CMK (cell line): ENCODE measurements at regions not wholly inside any gene's neighbourhood (a gene's known extent, or its start where the extent isn't known, plus 50 kb on each side); places are given as distances from the start of the nearest gene placed in this dataset.

ENCODE experiments used
- DNase-seq: peaks from one replicate; pipeline ENCODE4 v3.0.0-alpha.2; 2010; ENCODE audit warnings: low read depth

DNA sequence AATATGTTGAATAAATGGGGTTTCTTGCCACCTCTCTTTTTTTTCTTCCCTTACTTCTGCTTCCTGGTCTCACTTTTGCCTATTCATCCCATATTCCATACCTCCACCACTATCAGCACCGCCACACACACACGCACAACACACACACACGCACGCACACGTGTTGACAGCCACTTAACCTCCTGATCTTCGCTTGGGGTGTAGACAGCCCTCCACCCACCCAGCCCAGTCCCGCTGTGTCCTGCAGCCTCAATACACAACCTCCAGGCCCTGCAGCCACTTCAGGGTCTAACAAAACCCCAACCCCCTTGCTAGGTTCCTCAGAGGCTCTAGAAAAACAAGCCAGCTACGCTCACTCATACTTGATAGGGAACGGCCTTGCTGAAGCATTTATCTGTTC is 72.3 kb downstream of the LINC00237 start:
- no peak for DNase-seq

DNA sequence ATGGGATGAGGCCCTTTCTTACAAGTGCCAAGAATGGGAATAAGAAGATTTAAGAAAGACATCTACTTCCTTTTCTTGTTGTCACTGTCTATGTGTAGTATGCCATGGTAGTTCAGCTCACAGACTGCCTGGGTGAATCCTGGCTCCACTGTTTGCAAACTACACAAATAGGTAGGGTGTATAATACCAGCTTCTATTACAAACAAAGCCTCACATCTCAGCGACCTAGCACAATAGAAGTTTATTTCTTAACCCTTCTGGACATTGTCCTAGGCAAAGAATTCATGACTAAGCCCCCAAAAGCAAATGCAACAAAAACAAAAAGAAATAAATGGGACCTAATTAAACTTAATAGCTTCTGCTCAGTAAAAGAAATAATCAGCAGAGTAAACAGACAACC is 74.5 kb downstream of the LINC00237 start:
- DNase-seq = no peak

DNA sequence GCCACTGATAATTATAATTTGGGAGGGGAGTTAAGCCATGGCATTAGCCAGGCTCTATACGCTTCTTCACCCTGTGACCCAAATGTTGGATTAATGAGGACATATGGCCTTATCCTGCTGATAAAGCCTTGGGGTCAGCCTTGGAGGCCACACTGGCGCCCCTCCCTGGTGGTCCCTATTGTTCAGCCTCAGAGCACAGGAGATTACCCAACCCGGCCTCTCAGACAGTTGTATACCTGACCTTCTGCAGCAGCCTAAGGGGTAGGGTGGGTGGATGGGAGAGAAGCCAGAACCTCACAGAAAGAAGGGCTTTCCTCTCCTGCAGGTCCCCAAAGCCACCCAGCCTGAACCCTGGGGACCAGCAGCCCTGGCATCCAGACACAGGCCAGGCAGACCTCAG is 76.8 kb downstream of the LINC00237 start:
- DNase-seq = no peak

DNA sequence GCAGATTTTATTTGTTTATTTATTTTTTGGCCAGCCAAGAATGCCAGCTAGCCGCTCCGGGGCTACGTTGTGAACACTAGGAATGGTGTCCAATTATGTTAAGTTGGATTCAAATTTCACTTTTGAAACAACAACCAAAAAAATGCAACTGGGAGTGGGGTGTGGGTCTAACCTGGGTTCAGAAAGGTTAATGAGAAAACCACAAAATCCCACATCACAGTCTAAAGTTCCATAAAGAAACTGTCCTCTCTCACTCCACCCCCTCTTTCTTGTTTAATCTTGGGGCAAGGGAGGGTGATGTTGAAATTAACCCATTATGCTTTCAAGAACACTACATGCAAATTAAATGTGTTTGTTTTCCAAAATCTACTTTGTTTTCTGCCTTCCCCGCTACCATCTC is 77.2 kb downstream of the LINC00237 start:
- no peak for DNase-seq

DNA sequence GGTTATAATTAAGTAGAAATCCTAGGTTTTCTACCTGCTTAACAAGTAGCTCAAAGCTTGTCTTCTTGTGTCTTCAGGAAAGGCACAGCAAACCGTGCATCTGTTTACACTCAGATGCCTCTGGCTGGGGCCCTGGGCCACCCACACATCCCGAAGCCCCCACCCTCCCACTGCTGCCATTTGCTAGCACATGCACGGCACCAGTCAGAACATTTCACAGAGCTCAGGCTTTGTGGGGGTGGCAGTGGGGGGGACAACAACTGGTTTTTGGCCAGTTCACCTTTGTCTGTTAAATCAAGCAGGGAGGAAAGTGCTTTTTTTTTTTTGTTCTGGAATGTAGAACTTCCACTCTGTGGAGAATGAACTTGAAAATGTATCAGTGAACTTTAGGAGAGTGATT is 77.7 kb downstream of the LINC00237 start:
- no peak for DNase-seq

DNA sequence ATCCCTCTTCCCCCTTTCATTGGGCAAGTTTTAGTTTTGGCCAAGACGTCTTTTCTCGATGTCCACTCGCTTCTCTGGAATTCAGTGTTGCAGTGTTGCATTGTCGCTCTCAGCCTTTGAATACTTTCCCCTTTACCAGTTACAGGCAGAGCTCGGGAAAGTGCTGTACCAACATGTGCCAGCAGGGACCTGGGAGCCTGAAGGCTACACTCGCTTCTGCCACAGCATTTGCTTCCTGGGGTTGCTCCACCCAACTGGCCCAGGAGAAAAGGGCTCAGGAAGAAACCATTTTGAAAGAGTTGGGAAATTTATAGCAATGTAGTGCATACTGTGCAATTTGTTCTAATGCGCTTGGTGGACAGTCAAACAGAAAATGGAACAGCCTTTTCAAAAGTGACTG is 78.6 kb downstream of the LINC00237 start:
- DNase-seq = no peak

DNA sequence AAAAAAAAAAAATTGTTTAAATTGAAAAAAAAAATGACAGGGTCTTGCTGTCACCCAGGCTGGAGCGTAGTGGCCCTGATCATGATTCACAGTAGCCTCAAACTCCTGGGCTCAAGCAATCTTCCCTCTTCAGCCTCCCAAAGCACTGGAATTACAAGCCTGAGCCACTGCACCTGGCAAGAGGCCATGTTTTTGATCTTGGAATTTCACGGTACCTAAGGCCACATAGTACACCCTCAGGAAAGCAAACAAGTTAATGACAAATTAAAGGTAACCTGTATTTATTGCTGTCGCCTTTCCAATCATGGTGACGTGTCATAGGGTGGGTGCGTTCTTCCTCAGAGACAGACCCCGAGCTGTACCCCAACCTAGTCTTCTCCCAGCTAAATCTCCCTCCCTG is 79.2 kb downstream of the LINC00237 start:
- no peak for DNase-seq

DNA sequence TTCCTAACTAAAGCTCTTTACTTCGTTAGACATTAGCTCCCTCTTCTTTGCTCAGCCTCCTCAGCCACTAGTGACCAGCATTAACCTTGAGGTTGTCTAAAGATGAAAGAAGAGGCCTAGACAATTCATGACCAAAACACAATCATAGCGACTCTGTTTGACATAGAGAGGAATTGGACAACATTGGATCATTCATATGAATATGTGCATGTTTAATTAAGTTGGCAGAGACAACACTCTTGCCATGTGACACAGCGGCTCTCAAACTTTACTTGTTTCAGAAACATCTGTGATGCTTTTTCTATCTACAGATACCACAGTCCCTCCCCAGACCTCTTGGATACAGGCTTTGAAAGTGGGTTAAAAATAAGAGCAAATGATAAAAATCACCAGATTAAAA is 81.7 kb downstream of the LINC00237 start:
- DNase-seq = no peak

DNA sequence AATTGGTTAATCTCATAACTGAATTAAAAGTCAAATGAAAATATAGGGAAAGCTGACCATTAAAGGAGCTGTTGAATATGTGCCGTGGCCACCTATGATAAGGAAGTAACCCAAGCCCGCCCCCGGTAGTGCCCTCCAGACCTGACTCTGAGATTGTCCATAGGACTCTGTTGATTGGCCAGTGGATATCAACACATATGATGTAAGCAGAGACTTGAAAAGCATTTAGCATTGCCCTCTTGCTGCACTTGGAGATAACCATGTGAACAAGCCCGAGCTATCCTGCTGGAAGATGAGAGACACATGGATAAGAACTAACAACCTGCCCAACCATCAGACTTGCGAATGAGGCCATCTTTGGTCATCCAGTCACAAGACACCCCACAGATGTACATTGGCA is 83.2 kb downstream of the LINC00237 start:
- no peak for DNase-seq

DNA sequence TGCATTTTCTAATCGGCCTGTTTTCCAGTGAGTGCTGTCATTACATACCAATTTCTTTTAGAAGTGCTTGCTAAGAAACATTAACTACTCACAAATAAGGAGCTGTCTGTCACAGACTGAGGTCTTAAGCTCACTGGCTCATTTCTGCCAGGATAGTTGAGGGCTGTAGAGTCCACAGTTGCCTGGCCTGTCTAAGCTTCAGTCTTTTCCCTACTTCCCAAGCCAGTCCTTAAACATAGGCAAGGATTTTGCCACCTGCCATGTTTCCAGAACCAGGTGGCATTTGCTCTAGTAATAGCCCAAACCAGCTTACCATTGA is 84.7 kb downstream of the LINC00237 start:
- DNase-seq = no peak

DNA sequence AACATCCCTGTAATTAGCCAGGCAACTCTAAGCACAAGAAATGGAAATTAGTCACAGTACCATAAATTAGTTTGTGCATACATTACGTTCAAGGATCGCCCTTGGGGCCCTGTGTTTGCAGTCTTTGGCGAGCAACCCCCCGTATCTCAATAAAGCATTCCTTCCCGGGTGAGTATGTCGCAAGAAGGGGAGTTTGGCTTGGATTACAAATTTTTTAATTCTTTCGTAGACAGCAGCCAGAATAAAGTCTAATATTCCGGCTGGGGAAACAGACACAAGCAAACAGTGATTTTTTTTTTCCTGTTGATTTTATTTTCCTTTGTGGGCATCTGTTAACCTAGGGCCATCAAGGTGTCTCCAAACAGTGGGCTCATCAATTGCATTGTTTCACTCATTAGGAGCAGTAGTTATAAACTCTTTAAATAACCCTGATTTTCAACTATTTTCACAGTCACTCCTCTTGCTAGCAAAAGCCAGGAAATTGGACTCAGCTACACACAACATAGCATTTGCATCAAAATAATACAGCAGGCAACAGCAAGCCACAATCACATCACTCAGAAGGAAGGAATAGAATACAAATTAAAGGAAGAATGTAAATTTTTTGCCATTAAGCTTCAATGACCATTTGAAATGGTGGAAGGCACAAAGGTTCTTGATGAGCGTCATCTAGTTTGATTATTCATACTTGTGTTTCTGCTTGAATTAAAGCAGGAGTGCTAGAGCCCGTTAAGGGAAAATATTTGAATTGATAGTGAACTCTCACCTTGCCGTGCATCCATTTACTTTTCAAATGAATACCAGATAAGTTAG is 85.3 kb downstream of the LINC00237 start:
- DNase-seq = no peak

DNA sequence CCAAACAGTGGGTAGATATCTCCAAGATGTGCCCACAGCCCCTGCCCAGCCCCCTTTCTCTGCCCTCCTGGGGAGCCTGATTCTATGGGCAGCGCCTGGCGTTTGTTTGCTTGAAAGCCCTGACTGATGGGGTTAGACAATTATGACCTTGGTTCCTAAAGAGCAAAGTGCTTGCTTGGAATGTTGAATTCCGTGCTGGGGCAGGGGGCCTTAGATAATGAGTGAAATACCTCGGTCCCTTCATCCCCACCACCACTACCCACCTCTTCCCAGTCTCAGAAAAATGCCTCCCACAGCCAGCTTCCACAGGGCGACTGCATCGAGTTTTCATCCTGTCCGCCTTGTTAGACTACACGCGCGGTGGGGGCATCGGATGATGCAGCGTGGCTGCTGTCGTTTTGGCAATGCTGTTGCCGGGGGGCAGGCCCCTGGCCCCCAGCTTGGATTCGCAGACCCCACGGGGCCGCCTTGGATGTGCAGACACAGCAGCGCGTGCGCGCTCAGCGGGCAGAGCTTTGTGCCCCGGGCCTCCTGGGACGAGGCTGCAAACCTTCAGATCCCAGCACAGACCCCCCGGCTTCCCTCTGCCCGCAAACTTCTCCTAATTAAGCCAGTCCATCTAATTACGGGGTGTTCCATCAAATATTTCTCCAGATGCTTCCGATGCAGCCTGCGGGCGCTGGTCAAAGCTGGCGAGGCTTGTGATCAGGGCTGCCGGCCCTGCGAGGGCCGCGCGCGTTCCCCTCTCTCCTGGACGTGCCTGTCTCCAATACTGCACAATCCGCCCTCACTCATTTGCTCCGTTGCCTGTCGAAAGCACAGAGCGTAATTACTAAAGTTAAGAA is 86.1 kb downstream of the LINC00237 start:
- no peak for DNase-seq

DNA sequence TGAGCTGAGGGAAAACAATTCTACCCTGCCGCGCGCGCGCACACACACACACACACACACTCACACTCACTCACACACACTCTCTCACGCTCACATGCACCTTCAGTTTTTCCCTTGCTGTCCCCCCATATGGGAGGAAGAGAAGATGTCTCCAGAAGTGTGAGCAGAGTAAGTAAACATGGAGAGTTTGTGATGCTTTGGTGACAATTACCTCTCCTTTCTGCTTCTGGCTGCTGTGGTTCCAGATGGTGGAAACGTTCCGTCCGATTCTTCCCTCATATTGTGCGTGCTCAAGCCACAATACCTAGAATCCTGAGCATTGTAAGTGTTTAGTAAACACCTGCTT is 86.7 kb downstream of the LINC00237 start:
- no peak for DNase-seq

DNA sequence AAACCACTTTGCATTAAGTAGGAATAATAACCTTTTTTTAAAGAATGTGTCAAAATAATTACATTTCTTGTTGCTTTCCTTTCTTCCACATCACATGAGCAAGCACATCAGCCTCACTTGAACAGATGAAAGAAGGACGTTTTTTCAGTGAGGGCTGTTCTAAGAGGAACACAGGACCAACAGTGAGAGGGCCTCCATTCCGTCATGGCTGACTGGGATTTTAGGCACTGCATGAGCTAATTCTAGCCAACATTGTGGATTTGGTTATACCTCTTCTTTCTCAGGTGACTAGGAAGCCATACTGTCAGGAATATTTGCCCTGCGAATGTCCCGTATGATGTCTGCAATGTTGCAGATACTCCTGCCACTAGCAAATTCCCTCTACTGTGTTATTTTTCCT is 87.6 kb downstream of the LINC00237 start:
- DNase-seq = no peak

DNA sequence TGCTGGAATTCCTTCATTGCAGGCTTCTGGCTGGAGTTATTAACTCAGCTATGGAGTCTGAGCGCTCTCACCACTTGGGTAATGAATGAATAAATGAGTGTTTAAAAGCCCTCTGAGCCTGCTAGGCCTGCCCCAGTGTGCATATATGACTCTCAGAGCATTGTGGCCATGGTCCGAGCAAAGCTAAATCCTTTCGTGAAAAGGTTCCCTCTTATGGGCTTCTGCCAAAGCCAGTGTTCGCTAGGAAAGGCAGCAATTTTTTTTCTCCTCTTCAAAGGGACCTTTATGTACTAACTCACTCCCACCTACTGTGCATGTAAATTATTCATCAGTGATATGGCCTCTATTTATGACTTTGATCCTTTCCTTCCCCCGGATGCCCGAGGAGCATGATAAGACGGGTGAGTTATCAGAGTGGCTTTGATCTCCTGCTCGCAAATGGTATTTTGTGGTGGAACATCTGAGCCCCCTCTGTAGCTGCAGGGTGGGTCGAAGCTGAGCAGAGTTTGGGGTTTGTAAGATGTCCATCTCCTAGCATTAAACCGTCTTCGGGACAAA is 88.6 kb downstream of the LINC00237 start:
- no peak for DNase-seq

DNA sequence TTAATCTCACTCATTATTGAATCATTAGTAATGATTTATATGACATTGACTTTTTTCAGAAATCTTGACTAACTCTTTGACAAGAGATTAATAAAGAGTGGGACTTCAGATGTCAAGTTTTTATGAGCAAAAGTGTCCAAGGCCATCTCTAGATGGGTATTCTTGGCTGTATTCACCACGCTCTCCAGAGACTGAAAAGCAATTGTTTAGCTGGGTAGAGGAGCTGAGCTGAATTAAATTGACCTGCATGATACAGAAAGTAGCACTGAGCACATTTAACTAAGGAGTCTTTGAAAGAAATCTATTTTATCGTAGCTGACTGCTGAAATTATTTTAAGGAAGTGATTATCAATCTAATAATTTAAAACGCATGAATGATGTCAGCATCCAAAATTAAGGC is 89.4 kb downstream of the LINC00237 start:
- DNase-seq = no peak

DNA sequence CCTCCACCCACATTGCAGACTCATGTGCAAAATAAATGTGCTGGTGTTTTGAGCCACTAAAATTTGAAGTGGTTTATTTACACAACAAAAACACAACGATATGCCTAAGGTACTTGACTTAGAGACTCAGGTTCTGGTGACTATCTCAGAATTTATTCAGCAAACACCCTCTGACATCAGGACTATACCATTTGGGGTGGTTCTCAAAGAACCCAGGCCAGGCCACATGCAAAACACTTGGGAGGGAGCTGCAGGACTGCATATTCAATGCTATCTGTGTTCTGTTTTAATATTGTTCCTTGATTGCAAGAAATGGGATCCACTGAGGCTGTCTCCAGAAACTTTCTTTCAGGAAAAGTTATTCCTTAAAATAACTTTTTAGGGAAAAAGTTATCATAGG is 91.6 kb downstream of the LINC00237 start:
- DNase-seq = no peak

DNA sequence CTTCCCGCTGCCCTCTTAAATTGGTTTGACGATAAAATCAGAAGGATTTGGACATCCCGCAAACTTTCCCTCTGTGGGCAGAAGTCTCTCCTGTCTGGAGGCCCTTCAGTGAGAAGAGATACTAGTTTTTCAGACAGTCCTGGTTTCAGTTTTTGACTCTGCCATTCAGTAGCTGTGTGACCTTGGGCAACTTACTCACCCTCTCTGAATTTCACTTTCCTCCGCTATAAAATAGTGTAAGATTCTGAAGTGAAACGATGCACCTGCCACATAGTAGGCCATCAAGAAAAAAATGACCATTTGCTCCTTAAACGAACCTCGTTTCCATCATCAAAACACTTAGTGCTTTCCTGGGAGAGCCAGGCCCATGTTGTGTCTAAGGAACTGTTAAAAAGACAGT is 97.2 kb downstream of the LINC00237 start:
- DNase-seq = no peak

DNA sequence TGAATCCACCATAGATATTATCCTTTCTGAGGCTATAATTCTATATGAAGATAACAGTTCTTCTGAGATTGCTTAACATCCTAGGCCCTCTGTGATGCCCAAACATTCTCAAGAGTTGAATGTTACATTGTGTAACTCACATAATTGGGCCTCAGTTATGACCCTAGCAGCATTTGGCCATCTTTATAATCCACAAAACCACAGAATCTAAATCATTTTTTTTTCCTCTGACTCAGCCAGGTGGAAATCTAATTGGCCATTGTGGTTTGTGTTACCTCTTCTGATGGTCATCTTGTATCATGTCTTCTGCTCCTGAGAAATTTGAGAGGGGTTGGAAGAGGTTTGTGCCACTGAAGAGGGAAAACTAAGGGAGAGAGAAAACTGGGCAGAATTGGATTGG is 99.5 kb downstream of the LINC00237 start:
- no peak for DNase-seq

DNA sequence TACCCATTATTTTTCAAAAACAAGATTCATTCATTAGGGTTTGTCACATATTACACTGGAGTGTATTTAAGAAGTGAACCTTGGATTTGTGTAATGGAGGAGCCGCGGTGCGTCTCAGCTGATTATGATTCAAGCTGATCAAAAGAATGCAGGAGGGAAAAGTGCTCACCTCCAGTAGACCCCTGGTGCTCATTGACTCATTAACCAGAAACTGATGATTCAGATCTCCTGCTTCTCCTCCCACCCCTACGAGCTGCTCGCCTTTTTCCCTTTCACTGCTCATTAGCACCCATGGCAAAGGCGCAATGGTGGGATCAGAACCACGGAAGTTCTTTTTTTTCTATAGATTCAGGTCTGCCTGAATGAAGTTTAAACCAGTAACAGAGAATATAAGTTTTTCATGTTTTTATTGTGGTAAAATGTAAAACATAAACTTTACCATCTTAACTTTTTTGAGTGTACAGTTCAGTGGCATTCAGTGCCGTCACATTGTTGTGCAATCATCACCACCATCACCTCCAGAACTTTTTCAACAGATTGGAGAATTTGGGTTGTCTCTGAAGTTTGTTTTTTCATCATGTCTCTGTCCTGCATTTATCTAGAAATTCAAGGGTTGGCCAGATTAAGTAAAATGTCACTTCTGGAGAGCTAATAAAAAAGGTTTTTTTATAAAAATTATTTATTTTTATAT is 101.6 kb downstream of the LINC00237 start:
- DNase-seq = no peak

DNA sequence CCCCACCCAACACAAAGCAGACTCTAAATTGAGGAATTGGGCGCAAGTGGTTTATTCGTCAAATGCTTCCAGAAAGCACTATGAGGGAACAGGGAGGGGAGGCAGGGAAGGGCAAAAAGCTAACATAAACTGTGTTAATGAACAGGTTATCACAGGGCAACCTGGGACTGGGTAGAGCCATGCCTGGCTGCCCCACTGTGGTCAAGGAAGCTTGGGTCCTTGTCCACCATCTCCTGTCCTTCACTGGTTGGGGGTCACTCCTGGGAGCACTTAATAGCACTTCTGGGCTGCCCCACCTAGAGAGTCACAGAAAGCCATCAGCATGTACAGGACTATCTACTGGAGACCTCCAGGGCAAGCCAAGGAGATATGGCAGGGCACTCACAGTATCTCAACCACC is 102.3 kb downstream of the LINC00237 start:
- no peak for DNase-seq

DNA sequence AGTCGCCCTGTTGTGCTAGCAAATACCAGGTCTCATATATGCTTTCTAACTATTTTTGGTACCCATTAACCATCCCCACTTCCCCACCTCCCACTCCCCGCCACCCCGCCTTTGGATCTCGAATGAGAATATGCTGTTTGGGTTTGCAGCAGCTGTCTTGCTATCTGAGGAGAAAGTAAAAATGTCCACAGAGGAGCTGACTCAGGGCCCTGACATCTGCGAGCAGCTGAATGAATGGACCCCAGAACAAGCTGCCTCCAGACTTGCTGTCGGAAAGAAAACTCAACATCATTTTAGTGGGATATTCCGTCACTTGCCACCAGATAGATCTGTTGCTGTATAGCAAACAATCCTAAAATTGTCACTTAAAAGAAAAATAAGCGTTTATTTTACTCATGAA is 103.7 kb downstream of the LINC00237 start:
- DNase-seq = no peak

DNA sequence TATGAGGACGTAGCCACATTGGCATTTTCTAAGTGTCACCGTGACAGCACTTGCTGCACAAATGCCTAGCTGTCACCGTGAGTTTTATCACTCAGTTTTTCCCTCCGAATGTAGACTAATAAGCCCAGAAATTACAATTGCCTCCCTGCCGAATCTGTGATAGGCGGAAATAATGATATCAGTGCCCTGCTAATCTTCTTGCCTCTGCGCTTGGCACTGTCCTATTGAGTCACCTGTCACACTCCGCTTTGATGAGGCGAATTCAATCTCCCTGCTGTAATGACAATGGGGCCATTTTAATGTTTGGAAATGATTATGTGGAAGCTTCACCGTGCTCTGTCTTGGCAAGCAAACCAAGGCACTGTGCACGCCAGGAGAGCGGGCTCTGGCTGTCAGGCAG is 112.8 kb downstream of the LINC00237 start:
- DNase-seq = no peak
